ENCODE measurements at regions not wholly inside any gene's neighbourhood (a gene's known extent, or its start where the extent isn't known, plus 50 kb on each side); places are given as distances from the start of the nearest gene placed in this dataset.

- intact Hi-C loops (cut with DNase I): no loop called here
- no peak for ATAC-seq
- DNase-seq: no peak
Observed at GRCh38 chr9:111985315-111985714, 88.7 kb downstream of the UGCG start.

- intact Hi-C loops (cut with DNase I): no loop called here
- ATAC-seq: peak in 1 of 2 donors; percentile 67
- DNase-seq: no peak
Observed at GRCh38 chr9:111986035-111986556, 89.5 kb downstream of the UGCG start.

Measured in left cardiac atrium (tissue), 4 donors.